ENCODE measurements at regions not wholly inside any gene's neighbourhood (a gene's known extent, or its start where the extent isn't known, plus 50 kb on each side); places are given as distances from the start of the nearest gene placed in this dataset.

DNA sequence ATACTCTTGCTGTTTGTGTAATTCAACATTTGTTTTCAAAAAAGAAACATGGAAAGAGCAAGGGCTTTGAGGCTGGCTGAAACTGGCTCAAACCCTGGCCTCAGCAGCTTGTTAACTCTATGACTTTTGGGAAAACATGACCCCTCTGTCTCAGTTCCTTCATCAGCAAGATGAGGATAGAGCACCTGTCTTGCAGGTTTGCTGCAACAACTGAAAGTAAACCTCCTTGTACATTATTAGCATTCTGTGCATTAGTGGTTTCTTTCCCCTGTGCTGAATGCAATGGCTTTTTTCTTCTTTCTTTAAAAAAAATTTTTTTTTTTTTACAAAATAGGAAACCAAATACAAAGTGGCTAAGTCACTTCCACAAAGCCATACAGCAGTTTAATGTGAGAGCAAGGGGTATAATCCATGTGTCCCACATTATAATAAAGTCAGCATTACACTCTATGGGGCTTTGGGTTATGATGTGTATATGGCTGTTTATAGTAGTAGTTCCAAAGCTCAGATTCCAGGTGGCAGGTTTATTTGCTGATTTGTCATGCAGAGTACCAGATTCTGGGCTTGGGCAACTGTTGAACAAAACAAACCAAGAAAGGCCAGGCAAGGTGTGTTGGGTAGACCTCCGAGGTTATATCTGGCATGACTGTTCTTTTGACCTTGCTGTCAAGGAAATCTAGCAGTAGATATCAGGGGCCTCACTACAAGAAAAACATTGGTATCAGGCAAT lies 194.5 kb upstream of the CNOT2 start:
- 92% methylated on average over 1 of the region's 1 CpG for WGBS (ENCODE audit: insufficient coverage)
- POLR2A ChIA-PET: no interaction called here
- no peak overlapping the region for H3K4me3 ChIP-seq (ENCODE audit: control insufficient read depth in 1 of 7, extremely low read depth in 1 of 7, insufficient read depth in 4 of 7, low read depth in 2 of 7, low read length in 6 of 7)
- H3K4me1 ChIP-seq (ENCODE audit: control extremely low read depth in 1 of 4, control insufficient read depth in 4 of 4, insufficient read depth in 4 of 4, low read length in 3 of 4): peaks cover 0 to 10% (median 2%) of the 10 kb centered on the region in 4 experiments
- DNase-seq: no peak
- no peak overlapping the region for H3K27ac ChIP-seq (ENCODE audit: insufficient read depth in 1 of 2, low read depth in 1 of 2, low read length in 2 of 2, poor library complexity in 1 of 2, severe bottlenecking in 2 of 2)
- H3K27me3 ChIP-seq (replicated peaks in 2 of 5; ENCODE audit: control insufficient read depth in 4 of 5, insufficient read depth in 5 of 5, low read length in 4 of 5): peaks cover 0 to 2% (median 0%) of the 10 kb centered on the region in 5 experiments
- no peaks in the 10 kb centered on the region for H3K36me3 ChIP-seq (ENCODE audit: control insufficient read depth in 4 of 4, insufficient read depth in 4 of 4, low read length in 3 of 4)
- H3K9me3 ChIP-seq (ENCODE audit: control extremely low read depth in 1 of 5, control insufficient read depth in 4 of 5, insufficient read depth in 2 of 5, low read depth in 1 of 5, low read length in 4 of 5): no peaks in the 10 kb centered on the region
- CTCF ChIA-PET: interaction anchor here (0.9 kb wide), 1 partner anchor 123 kb away, joined by 3 read pairs; no protein-coding TSS in a partner anchor

DNA sequence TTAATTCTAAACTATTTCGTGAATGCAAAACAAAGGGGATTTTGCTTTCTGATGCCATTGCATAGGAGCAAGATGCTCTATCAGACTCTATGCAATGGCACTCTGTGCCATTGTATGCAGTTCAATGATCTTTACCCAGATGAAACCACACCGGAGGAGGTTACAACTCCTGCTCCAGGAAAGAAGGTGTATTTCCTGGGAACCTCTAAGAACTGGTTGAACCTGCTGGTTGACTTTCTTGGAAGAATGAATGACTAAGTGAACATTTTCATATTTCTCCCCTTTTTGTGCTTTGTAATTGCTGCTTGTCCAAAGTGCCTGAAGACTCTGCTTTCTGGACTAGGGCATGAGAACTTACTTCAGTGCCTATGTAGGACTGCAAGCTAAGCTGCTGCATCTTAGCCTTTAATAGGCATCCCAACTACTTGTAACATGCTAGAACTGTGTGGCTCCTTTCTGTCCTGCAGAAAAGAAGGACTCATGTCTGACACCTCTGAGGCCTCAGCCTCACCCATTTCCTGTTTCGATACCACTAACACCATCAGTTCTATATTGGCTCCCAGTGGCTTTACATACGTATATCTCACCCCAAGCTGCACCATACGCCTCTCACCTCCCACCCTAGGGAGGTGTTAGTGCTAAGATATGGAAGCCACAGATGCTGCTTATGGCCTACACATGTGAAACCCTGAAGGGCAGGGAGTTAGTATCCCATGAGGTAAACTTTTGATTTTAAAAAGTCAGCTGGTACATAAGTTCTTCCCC lies 193.5 kb upstream of the CNOT2 start:
- Histone ChIP-seq H3K4me1 (ENCODE audit: control extremely low read depth in 1 of 4, control insufficient read depth in 4 of 4, insufficient read depth in 4 of 4, low read length in 3 of 4) (peaks cover 0 to 10% (median 2%) of the 10 kb centered on the region in 4 experiments), H3K27ac (ENCODE audit: insufficient read depth in 1 of 2, low read depth in 1 of 2, low read length in 2 of 2, poor library complexity in 1 of 2, severe bottlenecking in 2 of 2) (no peak overlapping the region), H3K9me3 (ENCODE audit: control extremely low read depth in 1 of 5, control insufficient read depth in 4 of 5, insufficient read depth in 2 of 5, low read depth in 1 of 5, low read length in 4 of 5) (no peaks in the 10 kb centered on the region), H3K36me3 (ENCODE audit: control insufficient read depth in 4 of 4, insufficient read depth in 4 of 4, low read length in 3 of 4) (no peaks in the 10 kb centered on the region), H3K4me3 (ENCODE audit: control insufficient read depth in 1 of 7, extremely low read depth in 1 of 7, insufficient read depth in 4 of 7, low read depth in 2 of 7, low read length in 6 of 7) (no peak overlapping the region), H3K27me3 (replicated peaks in 2 of 5; ENCODE audit: control insufficient read depth in 4 of 5, insufficient read depth in 5 of 5, low read length in 4 of 5) (no peaks in the 10 kb centered on the region)
- WGBS (ENCODE audit: insufficient coverage): 75% methylated on average over 4 of the region's 5 CpGs
- POLR2A ChIA-PET: no interaction called here
- DNase-seq: peak in 2 of 3 donors; percentile 1 to 15
- CTCF ChIA-PET: no interaction called here

DNA sequence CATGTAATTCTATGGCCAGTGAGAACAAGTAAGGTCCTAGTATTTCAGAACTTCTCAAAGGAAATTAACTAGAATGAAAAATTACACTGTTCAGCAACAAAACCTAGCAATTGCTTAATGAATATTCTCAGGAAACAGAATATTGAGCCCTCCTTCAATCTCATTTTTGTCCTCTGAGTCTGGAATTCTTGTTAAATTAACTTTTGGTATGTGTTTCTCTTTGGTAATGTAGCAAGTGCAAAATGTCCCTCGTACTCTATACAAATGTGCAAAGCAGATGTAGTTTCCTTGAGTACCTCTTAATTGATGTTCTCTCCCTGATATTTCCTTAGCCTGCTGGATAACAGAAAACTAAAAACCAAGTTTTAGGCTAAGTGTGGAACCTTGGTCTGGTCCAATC lies 190.8 kb upstream of the CNOT2 start:
- Histone ChIP-seq H3K4me3 (ENCODE audit: control insufficient read depth in 1 of 7, extremely low read depth in 1 of 7, insufficient read depth in 4 of 7, low read depth in 2 of 7, low read length in 6 of 7) (no peak overlapping the region), H3K27ac (ENCODE audit: insufficient read depth in 1 of 2, low read depth in 1 of 2, low read length in 2 of 2, poor library complexity in 1 of 2, severe bottlenecking in 2 of 2) (no peak overlapping the region), H3K27me3 (replicated peaks in 2 of 5; ENCODE audit: control insufficient read depth in 4 of 5, insufficient read depth in 5 of 5, low read length in 4 of 5) (no peaks in the 10 kb centered on the region), H3K36me3 (ENCODE audit: control insufficient read depth in 4 of 4, insufficient read depth in 4 of 4, low read length in 3 of 4) (no peaks in the 10 kb centered on the region), H3K4me1 (ENCODE audit: control extremely low read depth in 1 of 4, control insufficient read depth in 4 of 4, insufficient read depth in 4 of 4, low read length in 3 of 4) (peaks cover 0 to 10% (median 2%) of the 10 kb centered on the region in 4 experiments), H3K9me3 (ENCODE audit: control extremely low read depth in 1 of 5, control insufficient read depth in 4 of 5, insufficient read depth in 2 of 5, low read depth in 1 of 5, low read length in 4 of 5) (no peaks in the 10 kb centered on the region)
- POLR2A ChIA-PET: no interaction called here
- CTCF ChIA-PET: no interaction called here
- DNase-seq: no peak
- no CpG with 5 or more reads among the region's 1 CpG for WGBS (ENCODE audit: insufficient coverage)

DNA sequence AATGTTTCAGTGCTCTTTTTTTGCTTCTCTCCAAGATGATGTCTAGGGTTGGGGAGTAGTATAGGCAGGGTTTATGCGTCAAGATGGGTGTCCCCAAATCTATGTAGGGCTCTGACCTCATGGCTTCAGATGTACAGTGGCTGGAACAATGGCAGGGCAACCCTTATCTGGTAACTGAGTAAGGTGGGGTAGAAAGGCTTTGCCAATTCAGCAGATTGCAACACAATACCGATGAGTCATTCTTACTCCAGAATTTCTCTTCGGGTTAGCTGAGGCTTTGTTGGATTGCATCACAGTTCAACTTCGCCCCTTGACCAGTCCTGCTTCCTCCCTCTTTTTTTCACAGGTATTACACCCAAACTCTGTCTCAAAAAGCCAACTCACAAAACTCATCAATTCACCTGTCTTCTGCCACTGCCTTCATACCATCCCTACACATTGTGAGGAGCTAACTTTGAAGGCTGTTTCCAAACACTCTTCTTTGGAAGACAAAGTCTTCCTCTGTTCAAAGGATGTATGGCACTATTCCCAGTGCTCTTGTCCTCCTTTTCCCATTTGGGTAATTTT lies 190.2 kb upstream of the CNOT2 start:
- POLR2A ChIA-PET: no interaction called here
- Histone ChIP-seq H3K27me3 (replicated peaks in 2 of 5; ENCODE audit: control insufficient read depth in 4 of 5, insufficient read depth in 5 of 5, low read length in 4 of 5) (no peaks in the 10 kb centered on the region), H3K27ac (ENCODE audit: insufficient read depth in 1 of 2, low read depth in 1 of 2, low read length in 2 of 2, poor library complexity in 1 of 2, severe bottlenecking in 2 of 2) (no peak overlapping the region), H3K9me3 (ENCODE audit: control extremely low read depth in 1 of 5, control insufficient read depth in 4 of 5, insufficient read depth in 2 of 5, low read depth in 1 of 5, low read length in 4 of 5) (no peaks in the 10 kb centered on the region), H3K4me1 (ENCODE audit: control extremely low read depth in 1 of 4, control insufficient read depth in 4 of 4, insufficient read depth in 4 of 4, low read length in 3 of 4) (peaks cover 0 to 10% (median 2%) of the 10 kb centered on the region in 4 experiments), H3K36me3 (ENCODE audit: control insufficient read depth in 4 of 4, insufficient read depth in 4 of 4, low read length in 3 of 4) (no peaks in the 10 kb centered on the region), H3K4me3 (ENCODE audit: control insufficient read depth in 1 of 7, extremely low read depth in 1 of 7, insufficient read depth in 4 of 7, low read depth in 2 of 7, low read length in 6 of 7) (no peak overlapping the region)
- WGBS (ENCODE audit: insufficient coverage): 76% methylated on average over 4 of the region's 4 CpGs
- DNase-seq: peak in 2 of 3 donors; percentile 5 to 7
- CTCF ChIA-PET: interaction anchor here (0.8 kb wide), 1 partner anchor 12 kb away, joined by 5 read pairs; no protein-coding TSS in a partner anchor

DNA sequence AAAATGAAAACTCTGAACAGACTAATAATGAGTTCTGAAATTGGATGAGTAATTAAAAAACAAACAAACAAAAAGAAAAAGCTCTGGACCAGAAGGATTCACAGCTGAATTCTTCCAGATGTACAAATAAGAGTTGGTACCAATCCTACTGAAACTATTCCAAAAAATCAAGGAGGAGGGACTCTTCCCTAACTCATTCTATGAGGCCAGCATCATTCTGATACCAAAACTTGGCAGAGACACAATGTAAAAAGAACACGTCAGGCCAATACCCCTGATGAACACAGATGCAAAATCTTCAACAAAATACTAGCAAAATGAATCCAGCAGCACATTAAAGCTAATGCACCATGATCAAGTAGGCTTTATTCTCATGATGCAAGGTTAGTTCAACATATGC lies 183.9 kb upstream of the CNOT2 start:
- DNase-seq: no peak
- no peak overlapping the region for H3K27ac ChIP-seq (ENCODE audit: insufficient read depth in 1 of 2, low read depth in 1 of 2, low read length in 2 of 2, poor library complexity in 1 of 2, severe bottlenecking in 2 of 2)
- no peaks in the 10 kb centered on the region for H3K36me3 ChIP-seq (ENCODE audit: control insufficient read depth in 4 of 4, insufficient read depth in 4 of 4, low read length in 3 of 4)
- ChIA-PET CTCF (no interaction called here), POLR2A (no interaction called here)
- H3K4me1 ChIP-seq (ENCODE audit: control extremely low read depth in 1 of 4, control insufficient read depth in 4 of 4, insufficient read depth in 4 of 4, low read length in 3 of 4): no peaks in the 10 kb centered on the region
- H3K9me3 ChIP-seq (ENCODE audit: control extremely low read depth in 1 of 5, control insufficient read depth in 4 of 5, insufficient read depth in 2 of 5, low read depth in 1 of 5, low read length in 4 of 5): peaks cover 0 to 1% (median 0%) of the 10 kb centered on the region in 5 experiments
- no CpG with 5 or more reads among the region's 1 CpG for WGBS (ENCODE audit: insufficient coverage)
- no peaks in the 10 kb centered on the region for H3K27me3 ChIP-seq (replicated peaks in 2 of 5; ENCODE audit: control insufficient read depth in 4 of 5, insufficient read depth in 5 of 5, low read length in 4 of 5)
- no peak overlapping the region for H3K4me3 ChIP-seq (ENCODE audit: control insufficient read depth in 1 of 7, extremely low read depth in 1 of 7, insufficient read depth in 4 of 7, low read depth in 2 of 7, low read length in 6 of 7)

DNA sequence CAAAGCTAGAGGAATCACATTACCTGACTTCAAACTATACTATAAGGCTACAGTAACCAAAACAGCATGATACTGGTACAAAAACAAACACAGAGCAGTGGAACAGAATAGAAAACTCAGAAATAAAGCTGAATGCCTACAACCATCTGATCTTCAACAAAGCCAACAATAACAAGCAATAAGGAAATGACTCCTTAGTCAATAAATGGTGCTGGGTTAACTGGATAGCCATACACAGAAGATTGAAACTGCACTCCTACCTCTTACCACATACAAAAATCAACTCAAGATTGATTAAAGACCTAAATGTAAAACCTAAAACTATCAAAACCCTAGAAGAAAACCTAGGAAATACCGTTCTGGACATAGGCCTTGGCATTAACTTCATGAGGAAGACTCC lies 182.6 kb upstream of the CNOT2 start:
- Histone ChIP-seq H3K27ac (ENCODE audit: insufficient read depth in 1 of 2, low read depth in 1 of 2, low read length in 2 of 2, poor library complexity in 1 of 2, severe bottlenecking in 2 of 2) (no peak overlapping the region), H3K36me3 (ENCODE audit: control insufficient read depth in 4 of 4, insufficient read depth in 4 of 4, low read length in 3 of 4) (no peaks in the 10 kb centered on the region), H3K4me3 (ENCODE audit: control insufficient read depth in 1 of 7, extremely low read depth in 1 of 7, insufficient read depth in 4 of 7, low read depth in 2 of 7, low read length in 6 of 7) (no peak overlapping the region), H3K27me3 (replicated peaks in 2 of 5; ENCODE audit: control insufficient read depth in 4 of 5, insufficient read depth in 5 of 5, low read length in 4 of 5) (no peaks in the 10 kb centered on the region), H3K4me1 (ENCODE audit: control extremely low read depth in 1 of 4, control insufficient read depth in 4 of 4, insufficient read depth in 4 of 4, low read length in 3 of 4) (no peaks in the 10 kb centered on the region), H3K9me3 (ENCODE audit: control extremely low read depth in 1 of 5, control insufficient read depth in 4 of 5, insufficient read depth in 2 of 5, low read depth in 1 of 5, low read length in 4 of 5) (peaks cover 0 to 1% (median 0%) of the 10 kb centered on the region in 5 experiments)
- ChIA-PET POLR2A (no interaction called here), CTCF (no interaction called here)
- no CpG with 5 or more reads among the region's 1 CpG for WGBS (ENCODE audit: insufficient coverage)
- DNase-seq: no peak

DNA sequence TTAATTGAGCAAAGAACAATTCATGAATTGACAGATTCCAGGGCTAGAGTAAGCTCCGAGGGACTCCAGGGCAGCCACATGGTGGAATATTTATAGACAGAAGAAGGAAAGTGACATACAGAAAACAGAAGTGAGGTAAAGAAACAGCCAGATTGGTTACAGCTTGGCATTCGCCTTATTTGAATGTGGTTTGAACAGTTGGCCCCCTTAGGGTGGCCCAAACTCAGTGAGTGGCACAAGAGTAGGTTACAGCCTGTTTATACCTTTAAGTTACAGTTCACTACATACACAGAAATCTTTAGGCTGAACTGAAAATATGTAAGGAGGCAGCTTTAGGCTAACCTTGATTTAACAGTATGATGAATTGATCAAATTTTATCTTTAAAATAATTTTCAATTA lies 174.5 kb upstream of the CNOT2 start:
- 86% methylated on average over 2 of the region's 2 CpGs for WGBS (ENCODE audit: insufficient coverage)
- H3K27me3 ChIP-seq (replicated peaks in 2 of 5; ENCODE audit: control insufficient read depth in 4 of 5, insufficient read depth in 5 of 5, low read length in 4 of 5): no peaks in the 10 kb centered on the region
- H3K9me3 ChIP-seq (ENCODE audit: control extremely low read depth in 1 of 5, control insufficient read depth in 4 of 5, insufficient read depth in 2 of 5, low read depth in 1 of 5, low read length in 4 of 5): no peaks in the 10 kb centered on the region
- no peak overlapping the region for H3K4me3 ChIP-seq (ENCODE audit: control insufficient read depth in 1 of 7, extremely low read depth in 1 of 7, insufficient read depth in 4 of 7, low read depth in 2 of 7, low read length in 6 of 7)
- DNase-seq: no peak
- H3K4me1 ChIP-seq (ENCODE audit: control extremely low read depth in 1 of 4, control insufficient read depth in 4 of 4, insufficient read depth in 4 of 4, low read length in 3 of 4): peaks cover 0 to 4% (median 0%) of the 10 kb centered on the region in 4 experiments
- H3K36me3 ChIP-seq (ENCODE audit: control insufficient read depth in 4 of 4, insufficient read depth in 4 of 4, low read length in 3 of 4): no peaks in the 10 kb centered on the region
- CTCF ChIA-PET: no interaction called here
- no peak overlapping the region for H3K27ac ChIP-seq (ENCODE audit: insufficient read depth in 1 of 2, low read depth in 1 of 2, low read length in 2 of 2, poor library complexity in 1 of 2, severe bottlenecking in 2 of 2)
- POLR2A ChIA-PET: no interaction called here
